HG03066 (cell line): ENCODE measurements at regions not wholly inside any gene's neighbourhood (a gene's known extent, or its start where the extent isn't known, plus 50 kb on each side); places are given as distances from the start of the nearest gene placed in this dataset.
"Not testable (repeated sequence)": the region's sequence is repeated elsewhere in the genome, so short reads cannot be mapped to it uniquely, and the experiment has no call there.

ENCODE experiments used
- ATAC-seq: cut with Tn5 transposase; IDR thresholded peaks from one replicate; pipeline ENCODE4 v1.9.1; 2021; ENCODE audit warnings: low read depth; ENCODE audit not compliant: unreplicated experiment

GRCh38 chr14:50014809-50015430, 101.5 kb downstream of the VCPKMT start:
- no peak for ATAC-seq

- ATAC-seq, result no peak
These were observed 100.7 kb downstream of the VCPKMT start for GRCh38 chr14:50015716-50016115.

- no peak for ATAC-seq
These were observed 98.0 kb downstream of the VCPKMT start for GRCh38 chr14:50018201-50018932.

GRCh38 chr14:50018933-50019210, 97.5 kb downstream of the VCPKMT start:
- ATAC-seq, result no peak

GRCh38 chr14:50020184-50020583, 96.2 kb downstream of the VCPKMT start:
- ATAC-seq, result no peak

GRCh38 chr14:50020799-50021198, 95.6 kb downstream of the VCPKMT start:
- no peak for ATAC-seq

GRCh38 chr14:50021261-50022031, 94.9 kb downstream of the VCPKMT start:
- no peak for ATAC-seq

GRCh38 chr14:50022661-50023060, 93.7 kb downstream of the VCPKMT start:
- no peak for ATAC-seq

- ATAC-seq, result no peak
These were observed 92.5 kb downstream of the VCPKMT start for GRCh38 chr14:50023671-50024490.

- ATAC-seq, result no peak
These were observed 91.3 kb downstream of the VCPKMT start for GRCh38 chr14:50025073-50025472.

GRCh38 chr14:50025776-50026175, 90.6 kb downstream of the VCPKMT start:
- ATAC-seq, result no peak

- ATAC-seq, result no peak
These were observed 90.0 kb downstream of the VCPKMT start for GRCh38 chr14:50026396-50026795.

GRCh38 chr14:50027816-50028215, 88.6 kb downstream of the VCPKMT start:
- no peak for ATAC-seq

- ATAC-seq, result no peak
These were observed 87.9 kb downstream of the VCPKMT start for GRCh38 chr14:50028458-50028857.

GRCh38 chr14:50030036-50030435, 86.3 kb downstream of the VCPKMT start:
- ATAC-seq, result no peak

- ATAC-seq, result not testable (repeated sequence)
These were observed 85.5 kb downstream of the VCPKMT start for GRCh38 chr14:50030911-50031310.

GRCh38 chr14:50031602-50032313, 84.6 kb downstream of the VCPKMT start:
- no peak for ATAC-seq

GRCh38 chr14:50032462-50033167, 83.8 kb downstream of the VCPKMT start:
- ATAC-seq, result not testable (repeated sequence)

GRCh38 chr14:50035214-50035613, 81.2 kb downstream of the VCPKMT start:
- ATAC-seq, result no peak

GRCh38 chr14:50036211-50036610, 80.2 kb downstream of the VCPKMT start:
- ATAC-seq, result no peak
